Panc1 (cell line): ENCODE measurements at regions not wholly inside any gene's neighbourhood (a gene's known extent, or its start where the extent isn't known, plus 50 kb on each side); places are given as distances from the start of the nearest gene placed in this dataset.

ENCODE experiments used
- ATAC-seq: fragments of 200-7000 bp; cut with Tn5 transposase; 2 replicates; pipeline ENCODE4 v1.9.1; 2020; ENCODE audit warnings: mild to moderate bottlenecking, moderate library complexity
- BruUV-seq: library from RNA; stranded (reverse); fragments of 400-500 nt; replicated peaks from 2 replicates; lab custom pipeline; 2021; lab: Mats Ljungman, UMichigan
- CTCF ChIA-PET: fragments of 300-600 bp; sonication (Branson Sonifier 250); formaldehyde crosslinking; loops from one replicate; lab custom pipeline; 2022; ENCODE audit warnings: antibody characterized with exemption; lab: Charles Lee
- POLR2A ChIA-PET: fragments of 300-600 bp; sonication (Branson Sonifier 250); formaldehyde crosslinking; loops from one replicate; lab custom pipeline; 2022; ENCODE audit warnings: antibody characterized with exemption; lab: Charles Lee
- DNase-seq: peaks from one replicate; pipeline ENCODE4 v3.0.0-alpha.2; 2010; ENCODE audit warnings: low read depth, low spot score
- H3K27ac ChIP-seq: 2 replicates; pipeline ENCODE4 v1.5.1; 2011; ENCODE audit warnings: mild to moderate bottlenecking, low read length, inconsistent platforms
- H3K27me3 ChIP-seq: fragments of 200-500 bp; sonication (Bioruptor generic); 2 replicates; pipeline ENCODE4 v1.6.0; 2014; ENCODE audit warnings: low read length, inconsistent platforms; ENCODE audit not compliant: control insufficient read depth, insufficient read depth
- H3K36me3 ChIP-seq: fragments of 200-500 bp; sonication (Bioruptor generic); 2 replicates; pipeline ENCODE4 v1.5.1; 2014; ENCODE audit warnings: inconsistent platforms, mild to moderate bottlenecking, low read length, moderate library complexity; ENCODE audit not compliant: control insufficient read depth, insufficient read depth
- H3K4me1 ChIP-seq: 2 replicates; pipeline ENCODE4 v1.5.1; 2011; ENCODE audit warnings: inconsistent platforms, mild to moderate bottlenecking, low read length, moderate library complexity; ENCODE audit not compliant: control insufficient read depth, insufficient read depth
- H3K4me3 ChIP-seq, 2 experiments: 2 replicates each; pipeline ENCODE4 v1.5.1; 2011 to 2012; ENCODE audit warnings: low read depth in 2 of 2, low read length in 2 of 2, mild to moderate bottlenecking in 2 of 2, inconsistent platforms in 1 of 2, moderate library complexity in 1 of 2
- H3K9me3 ChIP-seq: fragments of 200-500 bp; sonication (Bioruptor generic); 2 replicates; pipeline ENCODE4 v1.5.1; 2014; ENCODE audit warnings: low read depth, mild to moderate bottlenecking, inconsistent platforms, low read length, moderate library complexity; ENCODE audit not compliant: control insufficient read depth, insufficient read depth
- POLR2AphosphoS5 ChIP-seq: IDR thresholded peaks from 2 replicates; pipeline ENCODE4 v1.6.1; 2012; ENCODE audit warnings: mild to moderate bottlenecking, low read depth, low read length, moderate library complexity
- SIN3A ChIP-seq: IDR thresholded peaks from 2 replicates; pipeline ENCODE4 v1.6.1; 2012; ENCODE audit warnings: low read depth, mild to moderate bottlenecking, low read length, moderate library complexity, borderline replicate concordance; ENCODE audit not compliant: insufficient read depth
- TCF7L2 ChIP-seq: IDR thresholded peaks from 2 replicates; pipeline ENCODE4 v1.6.1; 2011; ENCODE audit warnings: mild to moderate bottlenecking, low read depth, low read length, inconsistent platforms
- in situ Hi-C: cut with HindIII; loops from 2 replicates; pipeline ENCODE4 v1.10.0; 2016; ENCODE audit warnings: low sequenced_read_pairs, low pct_unique_long_range_greater_than_20kb
- intact Hi-C: fragments of 100-400 bp; cut with micrococcal nuclease; formaldehyde crosslinking; loops from one replicate; pipeline ENCODE4 v1.10.0; 2022; ENCODE audit not compliant: unreplicated experiment
- TF ChIP-seq, protein P1 (sequence below): fragments of 450-650 bp; IDR thresholded peaks from 2 replicates; pipeline ENCODE4 v1.5.1; 2017; ENCODE audit warnings: mild to moderate bottlenecking
- TF ChIP-seq, protein P2 (sequence below), 2 experiments: IDR thresholded peaks; 2 replicates each; pipeline ENCODE4 v1.6.1; 2011 to 2012; ENCODE audit warnings: low read depth in 2 of 2, control low read depth in 1 of 2, low read length in 1 of 2, mild to moderate bottlenecking in 1 of 2, moderate library complexity in 1 of 2; ENCODE audit not compliant: insufficient read depth in 1 of 2

DNA sequence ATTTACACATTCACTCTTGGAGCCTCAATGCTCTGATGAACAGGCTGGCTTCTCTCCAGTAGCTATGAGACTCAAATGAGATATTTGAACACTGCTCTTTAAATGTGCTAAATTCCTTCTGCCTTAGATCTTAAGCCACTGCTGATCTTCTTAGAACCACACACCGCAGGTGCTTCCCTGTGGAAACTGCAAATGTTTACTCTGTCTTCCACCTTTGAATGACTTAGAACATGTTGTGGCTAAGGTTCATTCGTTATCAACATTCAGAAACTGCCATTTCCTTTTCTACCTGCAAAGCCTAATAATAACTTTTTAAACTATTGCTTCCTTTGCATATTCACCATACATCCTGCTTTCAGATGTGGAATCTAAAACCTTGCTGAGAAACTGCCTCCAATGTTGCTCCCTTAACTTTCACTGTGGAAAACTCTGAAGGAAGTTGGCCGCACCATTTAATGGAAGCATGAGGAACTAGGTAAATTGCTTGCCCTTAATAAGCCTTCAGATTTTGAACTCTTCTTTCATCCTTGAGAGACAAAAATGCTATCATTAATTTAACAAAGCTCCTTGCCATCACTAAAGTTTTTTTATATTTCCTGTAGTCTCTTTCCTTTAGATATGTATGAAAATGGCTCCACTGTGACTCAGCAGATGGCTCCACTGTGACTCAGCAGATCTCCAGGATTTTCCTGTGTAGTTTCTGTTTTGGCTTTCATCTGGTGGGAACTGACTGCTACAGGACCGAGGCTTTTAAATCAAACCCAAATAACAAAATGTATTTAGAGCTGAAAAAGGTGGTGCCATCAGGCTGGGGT is 143.8 kb downstream of the TNFSF18 start:
- in situ Hi-C loops, result no loop called here
- Histone ChIP-seq H3K9me3 (no peaks in the 10 kb centered on the region; the same call in 1 of the 2 replicates), H3K4me1 (no peaks in the 10 kb centered on the region), H3K36me3 (no peaks in the 10 kb centered on the region), H3K27ac (no peak overlapping the region), H3K27me3 (no peaks in the 10 kb centered on the region), H3K4me3 (no peak overlapping the region)
- no peak for TF ChIP-seq TCF7L2
- TF ChIP-seq, protein P1, sequence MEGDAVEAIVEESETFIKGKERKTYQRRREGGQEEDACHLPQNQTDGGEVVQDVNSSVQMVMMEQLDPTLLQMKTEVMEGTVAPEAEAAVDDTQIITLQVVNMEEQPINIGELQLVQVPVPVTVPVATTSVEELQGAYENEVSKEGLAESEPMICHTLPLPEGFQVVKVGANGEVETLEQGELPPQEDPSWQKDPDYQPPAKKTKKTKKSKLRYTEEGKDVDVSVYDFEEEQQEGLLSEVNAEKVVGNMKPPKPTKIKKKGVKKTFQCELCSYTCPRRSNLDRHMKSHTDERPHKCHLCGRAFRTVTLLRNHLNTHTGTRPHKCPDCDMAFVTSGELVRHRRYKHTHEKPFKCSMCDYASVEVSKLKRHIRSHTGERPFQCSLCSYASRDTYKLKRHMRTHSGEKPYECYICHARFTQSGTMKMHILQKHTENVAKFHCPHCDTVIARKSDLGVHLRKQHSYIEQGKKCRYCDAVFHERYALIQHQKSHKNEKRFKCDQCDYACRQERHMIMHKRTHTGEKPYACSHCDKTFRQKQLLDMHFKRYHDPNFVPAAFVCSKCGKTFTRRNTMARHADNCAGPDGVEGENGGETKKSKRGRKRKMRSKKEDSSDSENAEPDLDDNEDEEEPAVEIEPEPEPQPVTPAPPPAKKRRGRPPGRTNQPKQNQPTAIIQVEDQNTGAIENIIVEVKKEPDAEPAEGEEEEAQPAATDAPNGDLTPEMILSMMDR, result no peak
- no peak for TF ChIP-seq SIN3A
- no peak for TF ChIP-seq POLR2AphosphoS5
- TF ChIP-seq, protein P2, sequence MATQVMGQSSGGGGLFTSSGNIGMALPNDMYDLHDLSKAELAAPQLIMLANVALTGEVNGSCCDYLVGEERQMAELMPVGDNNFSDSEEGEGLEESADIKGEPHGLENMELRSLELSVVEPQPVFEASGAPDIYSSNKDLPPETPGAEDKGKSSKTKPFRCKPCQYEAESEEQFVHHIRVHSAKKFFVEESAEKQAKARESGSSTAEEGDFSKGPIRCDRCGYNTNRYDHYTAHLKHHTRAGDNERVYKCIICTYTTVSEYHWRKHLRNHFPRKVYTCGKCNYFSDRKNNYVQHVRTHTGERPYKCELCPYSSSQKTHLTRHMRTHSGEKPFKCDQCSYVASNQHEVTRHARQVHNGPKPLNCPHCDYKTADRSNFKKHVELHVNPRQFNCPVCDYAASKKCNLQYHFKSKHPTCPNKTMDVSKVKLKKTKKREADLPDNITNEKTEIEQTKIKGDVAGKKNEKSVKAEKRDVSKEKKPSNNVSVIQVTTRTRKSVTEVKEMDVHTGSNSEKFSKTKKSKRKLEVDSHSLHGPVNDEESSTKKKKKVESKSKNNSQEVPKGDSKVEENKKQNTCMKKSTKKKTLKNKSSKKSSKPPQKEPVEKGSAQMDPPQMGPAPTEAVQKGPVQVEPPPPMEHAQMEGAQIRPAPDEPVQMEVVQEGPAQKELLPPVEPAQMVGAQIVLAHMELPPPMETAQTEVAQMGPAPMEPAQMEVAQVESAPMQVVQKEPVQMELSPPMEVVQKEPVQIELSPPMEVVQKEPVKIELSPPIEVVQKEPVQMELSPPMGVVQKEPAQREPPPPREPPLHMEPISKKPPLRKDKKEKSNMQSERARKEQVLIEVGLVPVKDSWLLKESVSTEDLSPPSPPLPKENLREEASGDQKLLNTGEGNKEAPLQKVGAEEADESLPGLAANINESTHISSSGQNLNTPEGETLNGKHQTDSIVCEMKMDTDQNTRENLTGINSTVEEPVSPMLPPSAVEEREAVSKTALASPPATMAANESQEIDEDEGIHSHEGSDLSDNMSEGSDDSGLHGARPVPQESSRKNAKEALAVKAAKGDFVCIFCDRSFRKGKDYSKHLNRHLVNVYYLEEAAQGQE (IDR thresholded peaks at IDR 0.05; ENCODE audit: insufficient read depth in 1 of 2, low read depth in 2 of 2, low read length in 1 of 2), result no peak
- ChIA-PET POLR2A (interaction anchor here (0.6 kb wide), 1 partner anchor 511 kb away, joined by 6 read pairs; no protein-coding TSS in a partner anchor), CTCF (no interaction called here)
- intact Hi-C loops, result no loop called here
- BruUV-seq, result no TSS peak
- DNase-seq (no peak), ATAC-seq (no peak; the same call in 1 of the 2 replicates)

DNA sequence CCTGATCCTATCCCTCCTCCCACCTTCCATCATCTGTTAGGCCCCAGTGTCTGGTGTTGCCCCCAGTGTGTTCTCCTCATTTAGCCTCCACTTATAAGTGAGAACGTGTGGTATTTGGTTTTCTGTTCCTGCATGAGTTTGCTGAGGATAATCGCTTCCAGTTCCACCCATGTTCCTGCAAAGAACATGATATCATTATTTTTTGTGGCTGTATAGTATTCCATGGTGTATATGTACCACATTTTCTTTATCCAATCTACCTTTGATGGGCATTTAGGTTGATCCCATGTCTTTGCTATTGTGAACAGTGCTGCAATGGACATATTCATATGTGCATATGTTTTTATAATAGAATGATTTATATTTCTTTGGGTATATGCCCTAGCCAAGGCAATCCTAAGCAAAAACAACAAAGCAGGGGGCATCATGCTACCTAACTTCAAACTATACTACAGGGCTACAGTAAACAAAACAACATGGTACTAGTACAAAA is 142.9 kb downstream of the TNFSF18 start:
- BruUV-seq, result no TSS peak
- in situ Hi-C loops (no loop called here), intact Hi-C loops (no loop called here)
- TF ChIP-seq SIN3A, result no peak
- TF ChIP-seq, protein P2 (IDR thresholded peaks at IDR 0.05; ENCODE audit: insufficient read depth in 1 of 2, low read depth in 2 of 2, low read length in 1 of 2), result no peak
- ATAC-seq, result no peak
- CTCF ChIA-PET, result no interaction called here
- no peak for DNase-seq
- H3K27ac ChIP-seq, result no peak overlapping the region
- no peaks in the 10 kb centered on the region for H3K36me3 ChIP-seq
- H3K4me1 ChIP-seq, result no peaks in the 10 kb centered on the region
- peaks cover 4% of the 10 kb centered on the region; the same call in 1 of the 2 replicates for H3K9me3 ChIP-seq
- H3K27me3 ChIP-seq, result no peaks in the 10 kb centered on the region
- POLR2A ChIA-PET, result interaction anchor here (0.6 kb wide), 1 partner anchor 510 kb away, joined by 6 read pairs; no protein-coding TSS in a partner anchor
- H3K4me3 ChIP-seq, result no peak overlapping the region
